SK-N-SH (cell line): ENCODE measurements at regions not wholly inside any gene's neighbourhood (a gene's known extent, or its start where the extent isn't known, plus 50 kb on each side); places are given as distances from the start of the nearest gene placed in this dataset.

Experiments used
- CTCF ChIP-seq: fragments of 200-600 bp; sonication (generic); IDR thresholded peaks from 2 replicates; pipeline ENCODE4 v1.6.1; 2017; ENCODE audit warnings: antibody characterized with exemption, mild to moderate bottlenecking, moderate library complexity
- FOXJ3 ChIP-seq: sonication (generic); formaldehyde crosslinking; IDR thresholded peaks from 2 replicates; pipeline ENCODE4 v1.5.1; 2020; ENCODE audit warnings: mild to moderate bottlenecking, missing genetic modification reagents
- FOXM1 ChIP-seq: IDR thresholded peaks from 2 replicates; pipeline ENCODE4 v1.4.0; 2012; ENCODE audit warnings: low read depth, mild to moderate bottlenecking
- POLR2AphosphoS5 ChIP-seq: IDR thresholded peaks from 2 replicates; pipeline ENCODE4 v1.6.1; 2012; ENCODE audit warnings: low read depth, low read length

- TF ChIP-seq POLR2AphosphoS5 (no peak), CTCF (no peak), FOXM1 (no peak), FOXJ3 (no peak)
Measured at GRCh38 chr16:51658531-51658930, 507.5 kb upstream of the SALL1 start.
